ENCODE measurements at regions not wholly inside any gene's neighbourhood (a gene's known extent, or its start where the extent isn't known, plus 50 kb on each side); places are given as distances from the start of the nearest gene placed in this dataset.

- TF ChIP-seq CSDC2 (CRISPR knock-in tag; IDR thresholded peaks at IDR 0.05) = no peak
- TF ChIP-seq ZFP30 (CRISPR knock-in tag; IDR thresholded peaks at IDR 0.05) = no peak
- no peak for TF ChIP-seq OSR1 (CRISPR knock-in tag; IDR thresholded peaks at IDR 0.05)
- no peak for TF ChIP-seq POU6F1 (CRISPR knock-in tag; IDR thresholded peaks at IDR 0.05; ENCODE audit: borderline replicate concordance, low read depth)
- TF ChIP-seq CSRNP3 (CRISPR knock-in tag; IDR thresholded peaks at IDR 0.05) = no peak
Observed at GRCh38 chr5:105954341-105954740, 1716.4 kb downstream of the EFNA5 start.
